GM18505 (cell line): ENCODE measurements at regions not wholly inside any gene's neighbourhood (a gene's known extent, or its start where the extent isn't known, plus 50 kb on each side); places are given as distances from the start of the nearest gene placed in this dataset.

Experiments
- ATAC-seq: cut with Tn5 transposase; IDR thresholded peaks from one replicate; pipeline ENCODE4 v1.9.1; 2021; ENCODE audit not compliant: unreplicated experiment
- POLR2A ChIP-seq: IDR thresholded peaks from 4 replicates; pipeline ENCODE4 v1.6.1; 2011; ENCODE audit warnings: borderline replicate concordance; ENCODE audit not compliant: insufficient read depth, insufficient read length; ENCODE audit errors: extremely low read depth

DNA sequence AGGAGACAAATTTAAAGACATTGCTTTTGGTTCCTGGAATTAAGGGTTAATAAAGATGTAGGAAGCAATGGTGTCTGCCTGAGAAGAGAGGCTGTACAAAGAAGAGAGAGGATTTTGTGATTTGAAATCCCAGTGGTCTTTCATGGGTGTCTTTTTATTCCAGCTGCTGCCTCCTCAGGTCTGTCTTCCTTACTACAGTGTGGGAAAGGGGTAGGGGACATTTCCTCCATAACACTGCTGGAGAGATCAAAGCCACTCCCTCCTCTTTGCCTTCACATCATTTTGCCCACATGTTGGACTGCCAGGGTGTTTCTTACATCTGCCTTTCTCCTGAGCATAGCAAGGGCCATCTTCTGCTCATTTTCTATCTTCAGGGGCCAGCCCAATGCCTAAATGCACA is 348.5 kb downstream of the EN1 start:
- TF ChIP-seq POLR2A, result no peak
- no peak for ATAC-seq

DNA sequence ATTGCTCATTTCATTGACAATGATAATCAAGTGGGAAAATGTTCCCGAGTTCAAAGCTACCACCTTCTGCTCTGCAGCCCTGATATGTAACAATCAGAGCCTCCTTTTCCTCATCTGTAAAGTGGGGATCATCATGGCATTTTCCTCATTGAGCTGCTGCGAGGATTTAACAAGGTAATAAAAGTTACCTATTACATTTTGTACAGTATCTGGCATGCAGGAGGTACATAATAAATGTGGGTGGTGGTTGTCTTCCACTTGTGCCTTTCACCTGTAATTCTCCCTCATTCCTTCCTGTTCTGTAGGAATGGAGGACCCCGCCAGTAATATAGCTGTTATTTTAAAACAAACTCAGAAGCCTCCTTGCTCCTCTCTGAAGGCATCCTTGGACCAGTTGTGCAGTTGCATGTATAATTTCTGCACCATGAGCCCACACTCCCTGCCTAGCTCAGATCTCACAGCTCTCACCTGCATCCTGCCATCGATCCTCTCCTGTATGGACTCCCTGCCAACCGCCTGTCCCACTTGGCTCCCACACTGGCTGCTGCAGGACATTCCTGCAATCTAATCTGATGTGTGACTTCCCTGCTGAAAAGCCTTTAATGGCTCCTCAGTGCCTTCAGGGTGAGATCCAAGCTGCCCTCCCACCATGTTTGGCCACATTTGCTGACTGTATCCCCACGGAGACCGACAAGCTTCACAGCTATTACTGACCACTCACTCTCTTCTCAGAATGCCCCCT is 350.4 kb downstream of the EN1 start:
- TF ChIP-seq POLR2A, result no peak
- ATAC-seq, result no peak

DNA sequence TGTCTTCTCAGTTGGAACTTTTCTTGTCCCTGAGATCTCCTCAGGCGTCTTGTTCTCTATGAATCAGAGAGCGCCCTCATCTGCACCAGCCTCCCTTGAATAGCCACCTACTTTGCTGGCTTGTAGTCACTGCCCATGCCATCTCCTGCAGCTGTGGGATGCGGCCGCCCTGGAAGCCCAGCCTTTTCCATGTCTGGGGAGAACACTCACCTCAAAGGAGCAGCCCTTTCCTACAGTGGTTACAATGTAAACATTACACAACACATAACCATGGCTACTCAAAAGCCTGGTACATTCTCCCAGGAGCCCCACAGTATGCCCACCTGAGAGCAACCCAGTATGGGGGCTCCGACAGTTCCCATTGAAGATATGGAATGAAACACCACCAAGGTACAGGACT is 351.0 kb downstream of the EN1 start:
- TF ChIP-seq POLR2A, result no peak
- ATAC-seq, result no peak

DNA sequence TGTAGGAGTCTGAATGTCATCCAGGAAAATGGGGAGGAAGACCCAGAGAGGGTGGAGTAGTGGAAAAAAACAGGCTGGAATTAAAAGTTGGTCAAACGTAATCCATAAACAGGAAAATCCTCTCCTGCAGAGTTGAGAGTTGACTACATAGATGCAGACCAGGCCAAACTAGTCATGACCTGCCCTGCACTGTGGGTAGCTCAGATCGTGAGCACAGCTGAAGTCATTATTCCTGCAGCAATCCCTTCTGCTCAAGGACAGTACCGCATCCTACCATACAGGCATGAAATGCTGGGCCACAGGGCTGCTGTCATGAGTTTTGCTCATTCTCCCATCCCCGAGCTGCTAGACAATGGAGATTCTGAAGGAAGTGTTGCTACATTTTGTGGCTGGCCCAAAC is 352.2 kb downstream of the EN1 start:
- TF ChIP-seq POLR2A, result no peak
- ATAC-seq, result no peak

DNA sequence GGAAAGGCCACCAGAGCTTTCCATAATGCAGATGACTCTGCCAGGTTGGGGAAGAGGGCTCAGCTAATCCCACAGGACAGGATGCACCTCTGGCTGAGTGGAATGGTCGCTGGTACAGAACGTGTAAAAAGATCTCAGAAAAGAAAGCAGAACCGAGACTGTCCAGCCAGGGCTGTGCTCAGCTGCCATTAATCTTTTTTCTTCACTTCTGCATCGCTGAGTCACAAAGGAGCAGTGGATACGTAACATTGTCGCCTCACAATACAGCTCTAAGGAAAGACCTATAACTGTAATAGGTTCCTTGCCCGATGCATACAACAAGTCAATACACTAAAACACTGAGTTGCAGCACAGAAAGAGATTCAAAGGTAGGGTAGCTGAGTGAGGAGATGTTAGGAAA is 354.2 kb downstream of the EN1 start:
- no peak for TF ChIP-seq POLR2A
- ATAC-seq, result no peak

DNA sequence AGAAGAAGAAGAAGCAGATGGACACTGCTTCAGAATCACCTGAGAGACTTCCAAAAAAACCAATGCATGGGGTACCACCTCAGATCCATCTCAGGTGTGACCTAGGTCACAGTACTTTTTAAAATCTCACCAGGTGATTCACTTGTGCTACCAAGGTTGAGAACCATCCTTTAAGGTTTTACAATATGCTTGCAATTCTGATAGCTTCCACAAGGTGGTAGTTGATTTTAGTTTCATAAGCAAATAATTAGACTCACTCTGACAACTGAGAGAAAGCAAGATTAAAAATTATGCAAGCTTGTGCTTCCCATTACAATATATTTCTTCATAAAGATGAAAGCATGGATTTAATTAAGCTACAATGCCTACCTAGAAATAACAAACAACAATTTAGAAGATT is 355.1 kb downstream of the EN1 start:
- ATAC-seq, result no peak

DNA sequence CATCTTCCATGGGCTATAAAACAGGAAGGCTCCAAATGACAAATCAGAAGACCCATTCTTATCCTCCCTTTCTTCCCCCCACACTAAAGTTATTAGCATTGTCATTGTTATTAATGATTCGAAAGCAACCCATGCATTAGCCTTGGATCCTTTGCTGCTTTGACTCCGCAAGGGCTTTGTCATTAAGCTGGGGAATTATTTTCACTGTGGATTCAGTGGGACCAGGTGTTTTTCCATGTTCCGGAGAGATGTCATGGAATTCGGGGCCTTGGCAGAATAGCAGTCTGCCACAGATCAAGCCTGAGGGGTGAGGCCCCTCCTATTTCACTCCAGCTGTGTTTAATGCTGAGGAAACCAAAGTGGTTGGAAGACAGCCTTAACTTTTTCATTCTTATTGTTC is 357.1 kb downstream of the EN1 start:
- no peak for ATAC-seq
- no peak for TF ChIP-seq POLR2A

More for the DNA sequence above, 355.1 kb downstream of the EN1 start:
- no peak for TF ChIP-seq POLR2A

DNA sequence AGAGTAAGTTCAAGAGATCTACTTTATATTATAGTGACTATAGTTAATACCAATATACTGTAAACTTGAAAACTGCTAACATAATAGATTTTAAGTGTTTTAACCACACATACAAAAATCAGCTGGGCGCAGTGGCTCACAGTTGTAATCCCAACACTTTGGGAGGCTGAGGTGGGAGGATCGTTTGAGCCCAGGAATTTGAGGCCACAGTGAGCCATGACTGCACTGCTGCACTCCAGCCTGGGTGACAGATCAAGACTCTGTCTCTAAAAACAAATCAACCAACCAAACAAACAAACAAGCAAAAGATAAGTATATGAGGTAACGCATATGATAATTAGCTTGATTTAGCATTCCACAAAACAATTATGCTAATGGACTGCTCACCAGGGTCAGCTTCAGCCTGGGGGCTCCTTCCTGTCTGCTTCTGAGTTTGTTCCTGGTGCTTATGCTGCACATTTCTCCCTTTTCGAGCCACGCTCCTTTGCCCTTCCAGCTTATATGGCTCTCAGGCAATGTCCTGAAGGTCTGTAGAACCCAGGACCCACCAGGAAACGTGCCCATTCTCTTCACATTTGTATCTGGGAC is 357.6 kb downstream of the EN1 start:
- TF ChIP-seq POLR2A, result no peak
- ATAC-seq, result no peak

DNA sequence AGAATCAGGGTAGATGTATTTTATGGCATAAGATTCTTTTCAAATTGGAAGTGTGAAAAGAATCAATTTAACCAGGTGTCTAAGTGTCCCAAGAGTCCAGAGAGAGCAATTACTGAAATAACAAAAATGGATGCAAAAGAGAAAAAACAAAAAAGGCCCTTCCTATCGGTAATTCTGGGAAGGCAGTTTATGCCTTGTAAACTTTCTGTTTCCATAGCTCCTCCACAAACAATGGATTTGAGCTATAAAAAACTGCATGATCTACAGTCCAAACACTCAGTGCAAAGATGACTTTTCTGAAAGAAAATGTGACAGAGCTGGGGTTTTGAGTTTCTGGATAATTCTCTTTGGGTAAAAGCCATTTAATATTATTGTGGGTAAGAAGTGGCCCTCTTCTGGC is 366.1 kb downstream of the EN1 start:
- ATAC-seq, result no peak
- no peak for TF ChIP-seq POLR2A

DNA sequence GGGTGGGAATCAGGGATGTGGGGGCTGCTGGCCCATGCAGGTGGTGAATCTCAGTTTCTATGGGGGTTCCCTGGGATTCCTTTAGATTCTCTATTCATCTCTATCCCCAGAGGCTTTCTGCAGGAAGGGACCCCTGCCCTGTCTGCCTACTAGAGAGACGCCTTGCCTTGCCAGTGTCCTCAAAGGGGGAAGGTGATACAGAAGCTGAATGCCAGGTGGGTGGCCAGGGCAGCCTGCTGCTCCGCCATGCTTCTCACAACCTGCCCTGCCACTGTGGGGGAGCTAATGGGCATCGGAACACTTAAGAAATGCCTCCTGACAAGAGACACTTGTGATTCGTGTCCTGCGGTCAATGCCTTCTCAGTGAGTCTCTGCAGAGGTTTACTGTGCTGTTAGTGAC is 368.4 kb downstream of the EN1 start:
- no peak for ATAC-seq
- no peak for TF ChIP-seq POLR2A

DNA sequence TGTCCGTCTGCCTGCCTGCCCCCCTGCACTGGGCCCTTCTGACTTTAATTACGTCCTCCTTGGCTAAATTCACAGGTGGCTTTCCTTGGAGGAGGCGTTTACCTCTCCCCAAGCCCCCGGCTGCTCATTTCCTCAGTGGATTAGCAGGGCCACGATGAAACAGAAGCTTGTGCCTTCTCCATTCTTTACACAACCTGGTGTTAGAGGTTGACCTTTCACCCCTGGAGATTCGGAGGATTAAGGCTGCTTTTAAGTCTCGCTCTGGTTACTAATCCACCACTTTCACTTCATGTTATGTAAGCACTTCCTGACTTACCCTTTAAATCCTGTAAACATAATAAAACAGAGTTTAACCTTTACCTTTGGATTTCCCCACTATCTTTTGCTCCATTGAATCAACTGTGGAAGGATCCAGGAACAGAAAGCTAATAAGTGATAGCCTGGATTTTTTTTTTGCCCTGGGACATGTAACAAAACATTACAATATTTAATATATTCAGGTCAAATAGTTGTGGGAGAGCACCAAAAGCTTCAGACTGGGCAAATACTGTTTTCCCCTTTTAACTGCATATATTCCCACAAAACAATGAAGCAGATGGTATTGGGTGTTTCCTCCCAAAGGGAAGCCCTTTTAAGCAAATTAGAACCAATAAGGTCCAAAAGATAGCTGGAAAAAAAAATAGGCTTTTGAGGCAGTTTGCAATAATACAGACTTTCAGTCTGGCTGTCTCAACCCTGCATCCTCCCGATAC is 370.2 kb downstream of the EN1 start:
- TF ChIP-seq POLR2A, result no peak
- ATAC-seq, result no peak

DNA sequence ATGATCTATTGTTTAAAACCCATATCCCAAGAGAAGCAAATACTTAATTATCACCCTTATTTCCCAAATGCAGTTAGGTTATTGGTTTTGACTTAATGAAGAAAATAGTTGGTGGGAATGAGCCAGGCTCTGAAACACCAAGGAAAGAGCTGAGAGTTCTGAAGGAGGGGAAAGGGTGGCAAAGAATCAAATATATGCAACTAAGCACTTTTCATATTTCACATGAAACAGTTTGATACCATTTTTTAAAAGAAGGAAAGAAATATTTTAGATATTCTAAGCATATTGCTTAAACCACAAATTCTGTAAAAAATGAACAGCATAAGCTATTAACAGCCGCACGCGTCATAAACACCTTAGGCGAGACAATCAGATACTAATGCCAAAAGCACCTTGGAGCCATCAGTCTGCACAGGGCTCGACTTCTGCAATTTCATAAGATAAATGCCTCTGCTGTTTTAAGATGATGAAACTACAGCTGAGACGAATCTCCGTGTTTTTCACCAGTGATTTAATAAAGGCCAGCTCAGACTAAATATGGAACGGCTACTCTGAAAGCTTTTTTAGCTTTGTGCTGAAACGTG is 371.7 kb downstream of the EN1 start:
- TF ChIP-seq POLR2A, result no peak
- ATAC-seq, result no peak

DNA sequence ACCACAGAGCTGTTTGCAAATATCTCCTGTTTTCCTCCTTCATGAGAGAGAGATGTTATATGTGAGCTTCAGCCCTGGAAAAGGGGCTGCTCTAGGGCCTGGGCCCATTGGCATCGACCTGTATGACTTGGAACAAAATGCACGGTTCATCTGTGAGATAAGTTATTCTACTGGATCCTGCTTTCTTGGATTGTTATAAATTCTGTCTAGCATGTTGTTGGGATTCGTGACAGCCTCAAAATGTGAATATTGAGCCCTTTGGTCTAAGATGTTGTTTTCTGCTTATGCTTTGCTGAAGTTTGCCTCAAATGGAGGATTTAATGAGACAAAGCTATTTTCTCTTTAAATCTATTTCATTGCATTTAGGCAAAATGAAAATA is 372.9 kb downstream of the EN1 start:
- no peak for TF ChIP-seq POLR2A
- ATAC-seq, result no peak
